Stimulated activated CD4-positive, alpha-beta T cell treated with anti-CD3 and anti-CD28 coated beads, Interleukin-12 subunit alpha, Interleukin-12 subunit beta, amount 100 ng/mL, for 24 hours (primary cell): ENCODE measurements at regions not wholly inside any gene's neighbourhood (a gene's known extent, or its start where the extent isn't known, plus 50 kb on each side); places are given as distances from the start of the nearest gene placed in this dataset.

Experiments used
- DNase-seq, 2 experiments: peaks; one replicate each; pipeline ENCODE4 v3.0.0-alpha.2; 2020; ENCODE audit warnings: low read depth in 2 of 2

GRCh38 chr5:165079389-165079788 lies 1574.0 kb downstream of the MAT2B start:
- DNase-seq: no peak

GRCh38 chr5:165083394-165083793 lies 1578.0 kb downstream of the MAT2B start:
- DNase-seq: no peak

GRCh38 chr5:165086465-165086864 lies 1581.0 kb downstream of the MAT2B start:
- no peak for DNase-seq

GRCh38 chr5:165094782-165095181 lies 1589.4 kb downstream of the MAT2B start:
- no peak for DNase-seq

- DNase-seq: no peak
Observed at GRCh38 chr5:165101709-165102108, 1596.3 kb downstream of the MAT2B start.

- DNase-seq: no peak
Observed at GRCh38 chr5:165104611-165105010, 1599.2 kb downstream of the MAT2B start.

GRCh38 chr5:165108809-165109208 lies 1603.4 kb downstream of the MAT2B start:
- no peak for DNase-seq

GRCh38 chr5:165119175-165119574 lies 1613.8 kb downstream of the MAT2B start:
- no peak for DNase-seq

GRCh38 chr5:165126598-165126997 lies 1621.2 kb downstream of the MAT2B start:
- DNase-seq: no peak

GRCh38 chr5:165127941-165128340 lies 1622.5 kb downstream of the MAT2B start:
- DNase-seq: no peak

GRCh38 chr5:165130656-165131055 lies 1625.2 kb downstream of the MAT2B start:
- DNase-seq: no peak

- DNase-seq: no peak
Observed at GRCh38 chr5:165134155-165134554, 1628.7 kb downstream of the MAT2B start.

GRCh38 chr5:165135565-165135964 lies 1630.1 kb downstream of the MAT2B start:
- no peak for DNase-seq

- DNase-seq: no peak
Observed at GRCh38 chr5:165137701-165138100, 1632.3 kb downstream of the MAT2B start.

- DNase-seq: no peak
Observed at GRCh38 chr5:165138236-165138635, 1632.8 kb downstream of the MAT2B start.

GRCh38 chr5:165139262-165139661 lies 1633.8 kb downstream of the MAT2B start:
- DNase-seq: no peak

- DNase-seq: no peak
Observed at GRCh38 chr5:165139721-165140120, 1634.3 kb downstream of the MAT2B start.

GRCh38 chr5:165143741-165144140 lies 1638.3 kb downstream of the MAT2B start:
- DNase-seq: no peak

GRCh38 chr5:165149431-165149830 lies 1644.0 kb downstream of the MAT2B start:
- DNase-seq: no peak

GRCh38 chr5:165152058-165152457 lies 1646.6 kb downstream of the MAT2B start:
- no peak for DNase-seq

GRCh38 chr5:165157219-165157618 lies 1651.8 kb downstream of the MAT2B start:
- DNase-seq: no peak

GRCh38 chr5:165161204-165161603 lies 1655.8 kb downstream of the MAT2B start:
- DNase-seq: no peak

- DNase-seq: no peak
Observed at GRCh38 chr5:165163861-165164260, 1658.4 kb downstream of the MAT2B start.

GRCh38 chr5:165173651-165174050 lies 1668.2 kb downstream of the MAT2B start:
- no peak for DNase-seq

GRCh38 chr5:165175041-165175440 lies 1669.6 kb downstream of the MAT2B start:
- no peak for DNase-seq
